ENCODE measurements at regions not wholly inside any gene's neighbourhood (a gene's known extent, or its start where the extent isn't known, plus 50 kb on each side); places are given as distances from the start of the nearest gene placed in this dataset.

GRCh38 chr2:217013926-217014325 lies 154.1 kb upstream of the TNP1 start:
- Histone ChIP-seq H3K4me2 (ENCODE audit: insufficient read depth, low read length) (no peak overlapping the region), H3K27ac (ENCODE audit: low read length) (no peak overlapping the region), H3K4me1 (ENCODE audit: insufficient read depth, low read length) (peaks cover 12% of the 10 kb centered on the region), H3K36me3 (ENCODE audit: insufficient read depth, low read length) (no peaks in the 10 kb centered on the region), H3K4me3 (ENCODE audit: low read depth in 1 of 2, low read length in 2 of 2) (no peak overlapping the region), H3K79me2 (ENCODE audit: insufficient read depth, low read length) (no peaks in the 10 kb centered on the region), H3K9ac (ENCODE audit: low read depth, low read length) (no peak overlapping the region), H4K20me1 (ENCODE audit: insufficient read depth, low read length) (no peaks in the 10 kb centered on the region), H3K27me3 (ENCODE audit: insufficient read depth, low read length, poor library complexity) (peaks cover 5% of the 10 kb centered on the region), H2AFZ (ENCODE audit: low read depth, low read length) (no peak overlapping the region), H3K9me3 (ENCODE audit: insufficient read depth, low read length, severe bottlenecking) (no peaks in the 10 kb centered on the region)
- no peak for ATAC-seq (ENCODE audit: insufficient read depth, low read depth)
- TF ChIP-seq EZH2 (IDR thresholded peaks at IDR 0.05; ENCODE audit: borderline replicate concordance, low read depth, low read length, severe bottlenecking) (no peak), CTCF (IDR thresholded peaks at IDR 0.05; ENCODE audit: borderline replicate concordance, extremely low read depth, low read length, poor library complexity, severe bottlenecking) (no peak)
- DNase-seq: no peak

- Histone ChIP-seq H3K4me2 (ENCODE audit: insufficient read depth, low read length) (no peak overlapping the region), H2AFZ (ENCODE audit: low read depth, low read length) (no peak overlapping the region), H3K9me3 (ENCODE audit: insufficient read depth, low read length, severe bottlenecking) (no peaks in the 10 kb centered on the region), H4K20me1 (ENCODE audit: insufficient read depth, low read length) (no peaks in the 10 kb centered on the region), H3K9ac (ENCODE audit: low read depth, low read length) (no peak overlapping the region), H3K79me2 (ENCODE audit: insufficient read depth, low read length) (no peaks in the 10 kb centered on the region), H3K27ac (ENCODE audit: low read length) (no peak overlapping the region), H3K4me3 (ENCODE audit: low read depth in 1 of 2, low read length in 2 of 2) (no peak overlapping the region), H3K36me3 (ENCODE audit: insufficient read depth, low read length) (no peaks in the 10 kb centered on the region), H3K4me1 (ENCODE audit: insufficient read depth, low read length) (peaks cover 12% of the 10 kb centered on the region), H3K27me3 (ENCODE audit: insufficient read depth, low read length, poor library complexity) (peaks cover 3% of the 10 kb centered on the region)
- no peak for DNase-seq
- no peak for TF ChIP-seq CTCF (IDR thresholded peaks at IDR 0.05; ENCODE audit: borderline replicate concordance, extremely low read depth, low read length, poor library complexity, severe bottlenecking)
- no peak for TF ChIP-seq EZH2 (IDR thresholded peaks at IDR 0.05; ENCODE audit: borderline replicate concordance, low read depth, low read length, severe bottlenecking)
- no peak for ATAC-seq (ENCODE audit: insufficient read depth, low read depth)
Measured at GRCh38 chr2:217011576-217011975, 151.7 kb upstream of the TNP1 start.

GRCh38 chr2:217010173-217010572 lies 150.3 kb upstream of the TNP1 start:
- no peaks in the 10 kb centered on the region for H3K9me3 ChIP-seq (ENCODE audit: insufficient read depth, low read length, severe bottlenecking)
- H4K20me1 ChIP-seq (ENCODE audit: insufficient read depth, low read length): no peaks in the 10 kb centered on the region
- DNase-seq (no peak), ATAC-seq (ENCODE audit: insufficient read depth, low read depth) (no peak)
- no peak overlapping the region for H3K4me3 ChIP-seq (ENCODE audit: low read depth in 1 of 2, low read length in 2 of 2)
- no peak overlapping the region for H3K9ac ChIP-seq (ENCODE audit: low read depth, low read length)
- no peak overlapping the region for H3K4me2 ChIP-seq (ENCODE audit: insufficient read depth, low read length)
- H3K79me2 ChIP-seq (ENCODE audit: insufficient read depth, low read length): no peaks in the 10 kb centered on the region
- H3K4me1 ChIP-seq (ENCODE audit: insufficient read depth, low read length): peaks cover 5% of the 10 kb centered on the region; the same call in 1 of the 2 replicates
- peaks cover 3% of the 10 kb centered on the region for H3K27me3 ChIP-seq (ENCODE audit: insufficient read depth, low read length, poor library complexity)
- TF ChIP-seq EZH2 (IDR thresholded peaks at IDR 0.05; ENCODE audit: borderline replicate concordance, low read depth, low read length, severe bottlenecking) (no peak), CTCF (IDR thresholded peaks at IDR 0.05; ENCODE audit: borderline replicate concordance, extremely low read depth, low read length, poor library complexity, severe bottlenecking) (no peak)
- no peak overlapping the region for H2AFZ ChIP-seq (ENCODE audit: low read depth, low read length)
- H3K36me3 ChIP-seq (ENCODE audit: insufficient read depth, low read length): no peaks in the 10 kb centered on the region
- no peak overlapping the region for H3K27ac ChIP-seq (ENCODE audit: low read length)

- no peak for TF ChIP-seq EZH2 (IDR thresholded peaks at IDR 0.05; ENCODE audit: borderline replicate concordance, low read depth, low read length, severe bottlenecking)
- Histone ChIP-seq H3K4me3 (ENCODE audit: low read depth in 1 of 2, low read length in 2 of 2) (no peak overlapping the region), H3K79me2 (ENCODE audit: insufficient read depth, low read length) (no peaks in the 10 kb centered on the region), H3K9me3 (ENCODE audit: insufficient read depth, low read length, severe bottlenecking) (no peaks in the 10 kb centered on the region), H2AFZ (ENCODE audit: low read depth, low read length) (no peak overlapping the region), H3K4me1 (ENCODE audit: insufficient read depth, low read length) (no peaks in the 10 kb centered on the region), H3K4me2 (ENCODE audit: insufficient read depth, low read length) (no peak overlapping the region), H3K27me3 (ENCODE audit: insufficient read depth, low read length, poor library complexity) (peaks cover 3% of the 10 kb centered on the region), H4K20me1 (ENCODE audit: insufficient read depth, low read length) (no peaks in the 10 kb centered on the region), H3K36me3 (ENCODE audit: insufficient read depth, low read length) (no peaks in the 10 kb centered on the region), H3K9ac (ENCODE audit: low read depth, low read length) (no peak overlapping the region), H3K27ac (ENCODE audit: low read length) (no peak overlapping the region)
- no peak for DNase-seq
- ATAC-seq (ENCODE audit: insufficient read depth, low read depth): no peak
Measured at GRCh38 chr2:217008794-217009193, 148.9 kb upstream of the TNP1 start.
